ENCODE measurements at regions not wholly inside any gene's neighbourhood (a gene's known extent, or its start where the extent isn't known, plus 50 kb on each side); places are given as distances from the start of the nearest gene placed in this dataset.

DNA sequence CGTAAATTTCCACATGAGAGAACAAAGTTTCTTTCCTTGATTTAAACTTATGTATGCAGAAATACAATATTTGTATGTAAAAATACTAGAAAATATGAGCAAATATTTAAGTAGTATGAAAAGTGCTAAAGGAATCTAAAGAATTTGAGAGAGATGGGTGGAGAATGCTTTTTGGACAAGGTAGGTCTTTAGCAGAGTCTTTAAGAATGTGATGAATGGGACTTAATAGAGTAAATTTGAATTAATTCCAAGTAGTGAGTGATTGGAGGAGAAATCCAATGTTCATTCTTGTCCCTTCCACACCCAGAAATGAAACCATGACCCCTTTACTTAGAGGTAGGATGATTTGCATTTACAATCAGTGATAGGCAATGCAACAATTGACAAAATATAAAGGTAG, 570.9 kb upstream of the ZFP42 start:
- DNase-seq (ENCODE audit: insufficient read length, low spot score) (no peak), FAIRE-seq (no peak)
- TF ChIP-seq POLR2A (IDR thresholded peaks at IDR 0.05; ENCODE audit: low read depth, low read length), result no peak

DNA sequence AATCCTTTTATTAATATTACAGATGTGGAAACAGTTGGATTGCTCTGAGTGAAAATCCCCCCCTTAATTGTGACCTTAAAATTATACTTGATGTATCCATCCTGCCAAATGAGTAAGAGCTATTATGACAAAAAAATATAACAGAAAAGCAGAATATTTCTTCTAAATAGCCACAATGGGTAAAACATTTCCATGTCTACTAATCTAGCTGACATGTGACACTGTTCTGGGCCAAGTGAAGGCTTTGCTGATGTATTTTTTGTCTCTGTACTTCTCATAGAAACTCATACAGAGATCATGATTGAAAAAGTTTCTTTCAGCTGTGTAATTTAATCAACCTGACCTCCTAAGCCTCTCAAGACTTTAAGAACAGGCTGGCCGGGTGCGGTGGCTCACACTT, 569.1 kb upstream of the ZFP42 start:
- TF ChIP-seq POLR2A (IDR thresholded peaks at IDR 0.05; ENCODE audit: low read depth, low read length), result no peak
- no peak for DNase-seq (ENCODE audit: insufficient read length, low spot score)
- no peak for FAIRE-seq

- DNase-seq (ENCODE audit: insufficient read length, low spot score), result no peak
- FAIRE-seq, result no peak
- TF ChIP-seq POLR2A (IDR thresholded peaks at IDR 0.05; ENCODE audit: low read depth, low read length), result no peak
Measured at GRCh38 chr4:187432310-187432709, 563.3 kb upstream of the ZFP42 start.

GRCh38 chr4:187433141-187433540, 562.4 kb upstream of the ZFP42 start:
- TF ChIP-seq POLR2A (IDR thresholded peaks at IDR 0.05; ENCODE audit: low read depth, low read length), result no peak
- no peak for FAIRE-seq
- DNase-seq (ENCODE audit: insufficient read length, low spot score), result no peak

DNA sequence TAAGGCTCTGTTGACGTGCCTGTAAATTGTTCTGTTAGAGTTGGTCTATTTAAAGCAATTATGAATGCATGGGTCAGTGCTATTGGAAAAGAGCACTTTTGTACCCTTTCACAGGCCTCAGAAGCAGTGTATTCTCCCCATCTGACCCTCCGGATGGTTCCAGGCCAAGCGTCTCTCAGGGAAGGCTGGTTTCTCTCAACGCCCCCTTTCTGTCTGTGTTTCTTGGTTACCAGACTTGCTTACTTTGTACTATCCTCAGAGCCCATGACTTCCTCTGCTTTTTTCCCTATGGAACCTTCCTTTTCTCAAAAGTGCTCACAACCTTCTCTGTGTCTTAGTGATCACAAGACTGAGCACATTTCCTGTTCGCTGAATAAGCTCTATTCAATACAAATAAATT, 559.3 kb upstream of the ZFP42 start:
- DNase-seq (ENCODE audit: insufficient read length, low spot score) (no peak), FAIRE-seq (no peak)
- TF ChIP-seq POLR2A (IDR thresholded peaks at IDR 0.05; ENCODE audit: low read depth, low read length), result no peak

DNA sequence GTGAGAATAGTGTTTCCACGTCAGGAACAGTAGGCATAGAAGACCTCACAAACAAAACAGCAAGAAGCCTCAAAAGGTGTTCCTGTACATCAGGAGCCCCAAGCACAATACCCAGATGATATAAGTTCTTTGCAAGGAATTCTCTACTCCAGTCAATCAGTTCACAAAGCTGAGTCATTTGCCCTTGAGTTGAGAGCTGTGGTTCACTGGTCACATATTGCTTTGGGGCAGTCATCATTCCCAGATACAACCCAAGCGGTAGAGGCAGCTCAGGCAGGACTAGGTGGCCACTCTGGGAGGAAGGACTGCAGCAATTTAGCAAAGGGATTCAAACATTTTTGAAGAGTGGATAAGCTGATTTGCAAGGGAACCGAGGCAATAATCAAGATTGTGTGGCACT, 551.5 kb upstream of the ZFP42 start:
- FAIRE-seq (no peak), DNase-seq (ENCODE audit: insufficient read length, low spot score) (no peak)
- TF ChIP-seq POLR2A (IDR thresholded peaks at IDR 0.05; ENCODE audit: low read depth, low read length), result no peak

- TF ChIP-seq POLR2A (IDR thresholded peaks at IDR 0.05; ENCODE audit: low read depth, low read length), result no peak
- no peak for FAIRE-seq
- no peak for DNase-seq (ENCODE audit: insufficient read length, low spot score)
Measured at GRCh38 chr4:187449702-187450101, 545.9 kb upstream of the ZFP42 start.

DNA sequence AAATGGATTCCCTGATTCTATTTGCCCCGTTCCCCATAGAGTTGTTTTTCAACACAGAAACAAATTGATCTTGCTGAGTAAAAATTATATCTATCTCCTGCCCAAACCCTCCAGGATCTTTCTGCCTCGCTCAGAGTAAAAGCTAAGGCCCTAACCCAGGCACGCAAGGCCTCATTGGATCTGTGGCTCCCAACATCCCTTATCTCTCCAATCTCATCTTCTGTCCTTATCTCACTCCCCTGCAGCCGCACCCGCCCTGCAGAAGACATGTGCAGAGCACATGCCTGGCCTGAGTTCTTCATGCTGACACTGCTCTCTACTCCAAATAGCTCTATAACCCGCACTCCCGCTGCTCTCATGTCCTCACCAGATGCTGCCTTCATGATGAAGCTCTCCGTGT, 543.8 kb upstream of the ZFP42 start:
- no peak for FAIRE-seq
- DNase-seq (ENCODE audit: insufficient read length, low spot score), result no peak
- TF ChIP-seq POLR2A (IDR thresholded peaks at IDR 0.05; ENCODE audit: low read depth, low read length), result no peak

GRCh38 chr4:187460016-187460415, 535.6 kb upstream of the ZFP42 start:
- TF ChIP-seq POLR2A (IDR thresholded peaks at IDR 0.05; ENCODE audit: low read depth, low read length), result no peak
- FAIRE-seq, result no peak

DNA sequence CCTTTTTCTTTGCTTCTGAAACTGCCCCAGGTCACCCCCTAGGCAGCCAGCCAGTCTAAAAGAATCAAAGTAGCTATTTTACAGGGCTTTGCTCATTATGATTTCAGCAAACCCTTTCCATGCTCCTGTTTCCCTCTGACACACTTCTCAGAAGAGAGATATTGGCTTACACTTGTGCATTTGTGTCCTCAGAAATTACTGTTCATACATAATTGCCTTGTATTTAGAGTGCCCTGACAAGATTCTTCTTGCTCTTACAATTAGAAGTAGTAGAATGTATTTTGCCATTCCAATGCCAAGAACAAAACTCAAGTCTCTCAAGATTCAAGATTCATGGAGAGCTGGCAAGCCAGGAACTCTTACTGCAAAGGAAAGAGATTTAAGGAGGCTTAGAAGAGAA, 531.0 kb upstream of the ZFP42 start:
- FAIRE-seq, result no peak
- TF ChIP-seq POLR2A (IDR thresholded peaks at IDR 0.05; ENCODE audit: low read depth, low read length), result no peak
- DNase-seq (ENCODE audit: insufficient read length, low spot score), result no peak

More at GRCh38 chr4:187460016-187460415, 535.6 kb upstream of the ZFP42 start:
- no peak for DNase-seq (ENCODE audit: insufficient read length, low spot score)

GRCh38 chr4:187467224-187467623, 528.3 kb upstream of the ZFP42 start:
- no peak for FAIRE-seq
- no peak for TF ChIP-seq POLR2A (IDR thresholded peaks at IDR 0.05; ENCODE audit: low read depth, low read length)
- DNase-seq (ENCODE audit: insufficient read length, low spot score), result no peak

DNA sequence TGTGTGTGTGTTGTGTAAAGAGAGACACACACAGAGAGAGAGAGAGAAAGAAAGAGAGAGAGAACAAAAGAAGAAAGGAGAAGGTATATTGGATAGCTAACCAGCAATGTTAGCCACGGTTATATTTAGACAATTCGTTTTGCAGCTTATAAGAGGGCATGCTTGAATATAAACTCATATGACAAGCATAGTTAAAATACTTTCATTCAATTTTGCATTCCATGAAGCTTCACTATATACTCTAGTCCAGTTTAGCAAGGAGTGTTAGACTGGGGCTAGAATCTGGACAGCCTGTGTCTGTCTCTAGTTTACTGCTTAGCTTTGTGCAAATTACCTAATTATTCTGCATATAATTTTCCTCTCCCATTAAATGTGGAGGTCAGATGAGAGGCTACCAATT, 525.9 kb upstream of the ZFP42 start:
- FAIRE-seq, result no peak

GRCh38 chr4:187470061-187470460, 525.5 kb upstream of the ZFP42 start:
- FAIRE-seq, result no peak
- DNase-seq (ENCODE audit: insufficient read length, low spot score), result no peak
- TF ChIP-seq POLR2A (IDR thresholded peaks at IDR 0.05; ENCODE audit: low read depth, low read length), result no peak

More for the DNA sequence above, 525.9 kb upstream of the ZFP42 start:
- TF ChIP-seq POLR2A (IDR thresholded peaks at IDR 0.05; ENCODE audit: low read depth, low read length), result no peak
- DNase-seq (ENCODE audit: insufficient read length, low spot score), result no peak

- FAIRE-seq (no peak), DNase-seq (ENCODE audit: insufficient read length, low spot score) (no peak)
- no peak for TF ChIP-seq POLR2A (IDR thresholded peaks at IDR 0.05; ENCODE audit: low read depth, low read length)
Measured at GRCh38 chr4:187474238-187474637, 521.3 kb upstream of the ZFP42 start.

- no peak for DNase-seq (ENCODE audit: insufficient read length, low spot score)
- no peak for TF ChIP-seq POLR2A (IDR thresholded peaks at IDR 0.05; ENCODE audit: low read depth, low read length)
- no peak for FAIRE-seq
Measured at GRCh38 chr4:187475901-187476300, 519.7 kb upstream of the ZFP42 start.

GRCh38 chr4:187477224-187477623, 518.3 kb upstream of the ZFP42 start:
- FAIRE-seq (no peak), DNase-seq (ENCODE audit: insufficient read length, low spot score) (no peak)
- TF ChIP-seq POLR2A (IDR thresholded peaks at IDR 0.05; ENCODE audit: low read depth, low read length), result no peak
